ENCODE measurements at regions not wholly inside any gene's neighbourhood (a gene's known extent, or its start where the extent isn't known, plus 50 kb on each side); places are given as distances from the start of the nearest gene placed in this dataset.

DNA sequence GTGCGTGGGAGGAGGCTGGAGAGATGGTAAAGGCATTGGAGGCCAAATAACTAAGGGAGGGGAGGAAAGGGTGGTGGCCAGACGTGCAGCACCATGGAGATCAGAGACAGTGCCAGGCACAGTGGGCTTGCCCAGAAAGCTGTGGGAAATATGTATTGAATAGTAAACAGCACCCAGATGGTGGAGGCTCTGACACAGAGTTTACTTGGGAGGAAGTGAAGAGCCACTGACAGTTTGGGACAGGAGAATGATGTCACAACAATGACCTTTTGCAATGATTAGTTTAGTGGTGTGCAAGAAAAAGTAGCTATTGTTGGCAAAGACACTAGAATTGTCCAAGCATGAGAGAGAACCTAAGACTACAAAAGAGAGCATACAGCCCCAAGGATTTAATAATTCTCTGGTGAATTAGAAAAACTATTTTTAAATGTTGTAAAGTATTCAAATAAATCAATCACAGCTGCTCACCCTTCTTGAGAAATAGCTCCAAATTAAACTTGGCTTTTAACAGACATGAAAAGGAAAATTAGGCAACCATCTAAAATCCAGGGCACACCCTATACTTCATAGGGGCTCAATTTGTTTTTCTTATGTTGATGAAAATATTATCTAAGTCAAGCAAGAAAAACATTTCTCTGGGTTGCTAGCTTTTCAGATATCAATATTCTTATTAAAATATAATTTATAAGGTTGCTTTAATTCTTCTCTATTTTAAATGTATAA is 458.7 kb upstream of the HNRNPA3 start:
- TF ChIP-seq, protein P1, sequence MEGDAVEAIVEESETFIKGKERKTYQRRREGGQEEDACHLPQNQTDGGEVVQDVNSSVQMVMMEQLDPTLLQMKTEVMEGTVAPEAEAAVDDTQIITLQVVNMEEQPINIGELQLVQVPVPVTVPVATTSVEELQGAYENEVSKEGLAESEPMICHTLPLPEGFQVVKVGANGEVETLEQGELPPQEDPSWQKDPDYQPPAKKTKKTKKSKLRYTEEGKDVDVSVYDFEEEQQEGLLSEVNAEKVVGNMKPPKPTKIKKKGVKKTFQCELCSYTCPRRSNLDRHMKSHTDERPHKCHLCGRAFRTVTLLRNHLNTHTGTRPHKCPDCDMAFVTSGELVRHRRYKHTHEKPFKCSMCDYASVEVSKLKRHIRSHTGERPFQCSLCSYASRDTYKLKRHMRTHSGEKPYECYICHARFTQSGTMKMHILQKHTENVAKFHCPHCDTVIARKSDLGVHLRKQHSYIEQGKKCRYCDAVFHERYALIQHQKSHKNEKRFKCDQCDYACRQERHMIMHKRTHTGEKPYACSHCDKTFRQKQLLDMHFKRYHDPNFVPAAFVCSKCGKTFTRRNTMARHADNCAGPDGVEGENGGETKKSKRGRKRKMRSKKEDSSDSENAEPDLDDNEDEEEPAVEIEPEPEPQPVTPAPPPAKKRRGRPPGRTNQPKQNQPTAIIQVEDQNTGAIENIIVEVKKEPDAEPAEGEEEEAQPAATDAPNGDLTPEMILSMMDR (conservative IDR thresholded peaks at IDR 0.05), result no peak
- DNase-seq (ENCODE audit: extremely low spot score, unreplicated experiment), result no peak
- Mint-ChIP-seq H3K4me3 (no peak overlapping the region), H3K27ac (no peak overlapping the region), H3K9me3 (peaks cover 8% of the 10 kb centered on the region), H3K4me1 (ENCODE audit: unreplicated experiment) (peaks cover 15% of the 10 kb centered on the region), H3K36me3 (no peaks in the 10 kb centered on the region), H3K27me3 (peaks cover 11% of the 10 kb centered on the region)

DNA sequence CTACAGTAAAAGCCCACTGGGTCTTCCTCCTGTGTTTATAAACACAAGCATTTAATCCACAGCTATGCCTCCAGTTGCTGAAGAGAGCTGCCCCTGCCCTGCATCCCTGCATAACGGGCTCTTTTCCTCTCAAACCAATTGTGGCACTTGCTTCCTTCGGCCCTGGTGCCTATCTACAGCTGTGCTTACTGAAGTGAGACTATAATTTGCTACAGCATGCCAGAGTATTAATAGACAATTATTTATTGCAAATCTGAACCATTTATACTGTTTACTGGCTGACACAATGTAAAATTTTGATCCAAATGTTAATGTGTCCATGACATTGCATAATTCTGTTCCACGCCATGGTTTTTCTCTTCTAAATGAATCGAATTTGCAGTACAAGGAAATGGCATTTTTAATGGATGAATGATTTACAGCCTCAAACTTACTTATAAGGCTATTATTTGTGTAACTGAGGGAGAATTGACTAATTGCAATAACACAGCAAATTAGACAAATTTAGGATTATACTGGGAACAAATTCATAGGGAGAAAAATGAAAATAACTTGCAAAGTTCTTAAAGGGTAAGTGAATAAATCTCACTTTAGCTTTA is 457.0 kb upstream of the HNRNPA3 start:
- Mint-ChIP-seq H3K4me3 (no peak overlapping the region), H3K4me1 (ENCODE audit: unreplicated experiment) (peaks cover 15% of the 10 kb centered on the region), H3K9me3 (peaks cover 8% of the 10 kb centered on the region), H3K27me3 (peaks cover 15% of the 10 kb centered on the region), H3K36me3 (no peaks in the 10 kb centered on the region), H3K27ac (no peak overlapping the region)
- DNase-seq (ENCODE audit: extremely low spot score, unreplicated experiment), result no peak
- TF ChIP-seq, protein P1 (conservative IDR thresholded peaks at IDR 0.05), result no peak

DNA sequence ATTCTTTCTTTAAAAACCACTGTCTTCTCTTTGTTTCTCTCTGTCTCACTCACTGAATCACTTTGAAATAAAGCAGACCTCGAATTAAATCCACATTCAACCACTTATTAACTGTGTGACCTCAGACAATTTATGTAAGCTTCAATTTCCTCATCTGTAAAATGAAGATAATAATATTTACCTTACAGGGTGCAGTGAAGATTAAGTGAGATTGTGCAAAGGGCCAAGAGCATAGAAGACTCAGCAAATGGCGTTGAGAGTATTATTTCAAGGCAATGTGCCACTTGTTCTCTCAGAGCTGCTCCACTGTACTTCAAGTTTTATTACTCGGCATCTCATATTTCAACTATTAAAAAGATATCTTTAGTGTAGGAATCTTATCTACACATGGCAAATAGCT is 454.2 kb upstream of the HNRNPA3 start:
- no peak for DNase-seq (ENCODE audit: extremely low spot score, unreplicated experiment)
- no peak overlapping the region for H3K4me3 Mint-ChIP-seq
- H3K27me3 Mint-ChIP-seq, result peaks cover 19% of the 10 kb centered on the region
- peaks cover 24% of the 10 kb centered on the region for H3K4me1 Mint-ChIP-seq (ENCODE audit: unreplicated experiment)
- no peaks in the 10 kb centered on the region for H3K36me3 Mint-ChIP-seq
- H3K9me3 Mint-ChIP-seq, result peaks cover 8% of the 10 kb centered on the region
- no peak overlapping the region for H3K27ac Mint-ChIP-seq
- TF ChIP-seq, protein P1 (conservative IDR thresholded peaks at IDR 0.05), result no peak

DNA sequence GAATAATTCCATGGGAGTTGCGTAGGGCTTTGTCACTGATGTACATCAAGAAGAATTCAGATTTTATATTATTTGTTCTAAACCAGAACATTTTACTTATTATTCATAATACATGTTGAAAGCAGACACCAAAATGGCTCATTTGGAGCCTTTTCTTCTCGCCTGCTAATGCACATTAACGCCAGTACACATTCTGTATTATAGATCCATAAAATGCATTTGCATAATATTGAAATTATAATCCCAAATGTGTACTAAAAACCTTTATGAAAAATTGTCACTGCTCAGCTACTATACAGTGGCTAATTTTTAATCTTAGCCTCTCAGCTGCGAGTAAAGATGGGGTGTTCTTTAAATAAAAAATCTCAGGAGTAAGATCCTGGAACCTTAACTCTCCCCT is 452.2 kb upstream of the HNRNPA3 start:
- Mint-ChIP-seq H3K36me3 (no peaks in the 10 kb centered on the region), H3K4me1 (ENCODE audit: unreplicated experiment) (peaks cover 29% of the 10 kb centered on the region), H3K4me3 (no peak overlapping the region), H3K27ac (no peak overlapping the region), H3K27me3 (peaks cover 28% of the 10 kb centered on the region), H3K9me3 (peaks cover 8% of the 10 kb centered on the region)
- TF ChIP-seq, protein P1 (conservative IDR thresholded peaks at IDR 0.05), result no peak
- DNase-seq (ENCODE audit: extremely low spot score, unreplicated experiment), result no peak

DNA sequence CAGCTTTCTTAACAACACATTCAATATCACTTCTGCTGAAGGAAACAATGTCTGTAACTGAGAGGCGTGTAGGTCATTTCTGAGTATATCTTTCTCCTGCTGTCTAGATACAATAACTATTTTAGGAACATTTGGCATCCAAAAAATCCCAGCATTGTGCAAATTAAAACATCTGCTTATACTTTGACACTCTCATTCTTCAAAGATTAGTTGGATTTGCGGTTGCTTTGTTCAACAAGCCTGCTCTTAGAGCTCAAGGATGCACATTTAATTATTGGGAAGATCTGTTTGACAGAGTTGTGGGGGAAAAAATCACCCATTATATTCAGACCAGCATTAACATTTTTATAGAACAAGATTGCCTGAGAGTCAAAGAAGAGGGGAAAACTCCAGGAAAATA is 449.5 kb upstream of the HNRNPA3 start:
- Mint-ChIP-seq H3K4me3 (no peak overlapping the region), H3K27me3 (peaks cover 20% of the 10 kb centered on the region), H3K4me1 (ENCODE audit: unreplicated experiment) (peaks cover 20% of the 10 kb centered on the region), H3K27ac (no peak overlapping the region), H3K9me3 (no peaks in the 10 kb centered on the region), H3K36me3 (no peaks in the 10 kb centered on the region)
- DNase-seq (ENCODE audit: extremely low spot score, unreplicated experiment), result no peak
- TF ChIP-seq, protein P1 (conservative IDR thresholded peaks at IDR 0.05), result no peak

All from type B pancreatic cell (in vitro differentiated cells).